Smooth muscle cell (in vitro differentiated cells): ENCODE measurements at regions not wholly inside any gene's neighbourhood (a gene's known extent, or its start where the extent isn't known, plus 50 kb on each side); places are given as distances from the start of the nearest gene placed in this dataset.

Experiments
- DNase-seq: peaks from one replicate; lab custom pipeline; 2025; ENCODE audit not compliant: unreplicated experiment; lab: John Stamatoyannopoulos, UW
- H2AFZ ChIP-seq: fragments of 200-600 bp; sonication (generic); 2 replicates; pipeline ENCODE4 v1.6.0; 2016; ENCODE audit warnings: antibody characterized with exemption, low read depth, mild to moderate bottlenecking
- H3F3A ChIP-seq: fragments of 200-600 bp; sonication (generic); 2 replicates; pipeline ENCODE4 v1.6.0; 2017; ENCODE audit warnings: antibody characterized with exemption, low read depth
- H3K27ac ChIP-seq: fragments of 200-600 bp; sonication (generic); 2 replicates; pipeline ENCODE4 v1.5.1; 2016; ENCODE audit warnings: low read depth, mild to moderate bottlenecking
- H3K27me3 ChIP-seq: fragments of 200-600 bp; sonication (generic); 2 replicates; pipeline ENCODE4 v1.6.1; 2016; ENCODE audit warnings: low read depth, mild to moderate bottlenecking
- H3K36me3 ChIP-seq: fragments of 200-600 bp; sonication (generic); 2 replicates; pipeline ENCODE4 v1.5.1; 2016; ENCODE audit warnings: low read depth
- H3K4me1 ChIP-seq: fragments of 200-600 bp; sonication (generic); 2 replicates; pipeline ENCODE4 v1.5.1; 2016; ENCODE audit warnings: low read depth
- H3K4me2 ChIP-seq: fragments of 200-600 bp; sonication (generic); 2 replicates; pipeline ENCODE4 v1.6.0; 2016; ENCODE audit warnings: mild to moderate bottlenecking
- H3K4me3 ChIP-seq: fragments of 200-600 bp; sonication (generic); 2 replicates; pipeline ENCODE4 v1.5.1; 2016; ENCODE audit warnings: mild to moderate bottlenecking
- H3K79me2 ChIP-seq: fragments of 200-600 bp; sonication (generic); 2 replicates; pipeline ENCODE4 v1.6.0; 2016; ENCODE audit warnings: low read depth, mild to moderate bottlenecking
- H3K9ac ChIP-seq: fragments of 200-600 bp; sonication (generic); 2 replicates; pipeline ENCODE4 v1.6.0; 2016; ENCODE audit warnings: low read depth
- H3K9me3 ChIP-seq: fragments of 200-600 bp; sonication (generic); replicated peaks from 2 replicates; pipeline ENCODE4 v1.5.1; 2016; ENCODE audit warnings: low read depth
- H4K20me1 ChIP-seq: fragments of 200-600 bp; sonication (generic); 2 replicates; pipeline ENCODE4 v1.6.0; 2016; ENCODE audit warnings: low read depth
- CTCF ChIP-seq: fragments of 200-600 bp; sonication (generic); IDR thresholded peaks from 2 replicates; pipeline ENCODE4 v1.5.1; 2017; ENCODE audit warnings: borderline replicate concordance, mild to moderate bottlenecking, antibody characterized with exemption; ENCODE audit not compliant: insufficient read depth, poor library complexity, severe bottlenecking
- WGBS: methylation state at CpG from one replicate; pipeline ENCODE4 v1.1.7; 2016; ENCODE audit warnings: low lambda C conversion rate; 5-methylcytosine and 5-hydroxymethylcytosine counted together

- Histone ChIP-seq H3K27me3 (no peaks in the 10 kb centered on the region), H3K4me2 (no peak overlapping the region), H3K27ac (no peak overlapping the region), H3K9ac (no peak overlapping the region), H3K79me2 (no peaks in the 10 kb centered on the region), H2AFZ (no peak overlapping the region), H3K4me1 (no peaks in the 10 kb centered on the region), H3K9me3 (no peaks in the 10 kb centered on the region), H3F3A (no peaks in the 10 kb centered on the region), H3K4me3 (no peak overlapping the region), H4K20me1 (no peaks in the 10 kb centered on the region), H3K36me3 (peaks cover 6% of the 10 kb centered on the region)
- TF ChIP-seq CTCF: no peak
- DNase-seq: no peak
- WGBS: 86% methylated on average over 3 of the region's 3 CpGs
Observed at GRCh38 chr3:185309795-185310194, 53.1 kb upstream of the MAP3K13 start.

- no peaks in the 10 kb centered on the region for H4K20me1 ChIP-seq
- no peaks in the 10 kb centered on the region for H3K4me1 ChIP-seq
- no peak overlapping the region for H3K4me3 ChIP-seq
- no peaks in the 10 kb centered on the region for H3K9me3 ChIP-seq
- no peaks in the 10 kb centered on the region for H3K27me3 ChIP-seq
- no peaks in the 10 kb centered on the region for H3K79me2 ChIP-seq
- no peak overlapping the region for H2AFZ ChIP-seq
- no peak overlapping the region for H3K9ac ChIP-seq
- WGBS: 84% methylated on average over 3 of the region's 3 CpGs
- no peak overlapping the region for H3K4me2 ChIP-seq
- no peak for DNase-seq
- H3K36me3 ChIP-seq: peaks cover 6% of the 10 kb centered on the region
- TF ChIP-seq CTCF: no peak
- H3F3A ChIP-seq: no peaks in the 10 kb centered on the region
- no peak overlapping the region for H3K27ac ChIP-seq
Observed at GRCh38 chr3:185311991-185312390, 50.9 kb upstream of the MAP3K13 start.
